GM21528 (cell line): ENCODE measurements at regions not wholly inside any gene's neighbourhood (a gene's known extent, or its start where the extent isn't known, plus 50 kb on each side); places are given as distances from the start of the nearest gene placed in this dataset.

Source experiments
- ATAC-seq: cut with Tn5 transposase; IDR thresholded peaks from one replicate; pipeline ENCODE4 v1.9.1; 2021; ENCODE audit warnings: mild to moderate bottlenecking, moderate library complexity; ENCODE audit not compliant: unreplicated experiment, low FRiP score

GRCh38 chr12:87140262-87140661 lies 884.1 kb upstream of the MGAT4C start:
- ATAC-seq: no peak

GRCh38 chr12:87137220-87137619 lies 881.0 kb upstream of the MGAT4C start:
- no peak for ATAC-seq

DNA sequence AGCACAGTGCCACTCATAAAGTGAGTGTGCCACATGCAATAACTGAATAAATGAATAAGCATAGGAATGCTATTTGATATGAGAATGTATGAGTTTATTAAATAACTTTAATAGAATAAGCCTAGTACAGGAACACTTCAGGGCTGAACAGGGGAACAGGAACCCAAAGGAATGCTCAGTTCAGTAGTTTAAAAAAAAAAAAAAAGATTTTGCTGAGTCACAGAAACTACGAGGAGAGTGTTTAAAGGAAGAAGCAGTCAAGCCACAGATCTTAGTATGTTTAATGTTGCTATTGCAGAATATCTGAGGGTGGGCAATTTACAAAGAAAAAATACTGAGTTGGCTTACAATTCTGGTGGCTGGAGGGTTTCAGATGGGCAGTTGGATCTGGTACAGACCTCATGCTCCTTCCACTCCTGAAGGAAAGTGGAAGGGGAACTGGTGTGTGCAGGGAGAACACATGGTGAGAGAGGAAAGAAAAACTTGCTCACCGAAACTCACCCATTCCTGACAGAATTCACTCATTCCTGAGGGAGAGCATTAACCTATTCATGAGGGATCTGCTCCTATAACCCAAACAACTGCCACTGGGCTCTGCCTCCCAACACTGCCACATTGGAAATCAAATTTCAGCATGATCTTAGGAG lies 880.3 kb upstream of the MGAT4C start:
- no peak for ATAC-seq

GRCh38 chr12:87127272-87127671 lies 871.1 kb upstream of the MGAT4C start:
- ATAC-seq: no peak

DNA sequence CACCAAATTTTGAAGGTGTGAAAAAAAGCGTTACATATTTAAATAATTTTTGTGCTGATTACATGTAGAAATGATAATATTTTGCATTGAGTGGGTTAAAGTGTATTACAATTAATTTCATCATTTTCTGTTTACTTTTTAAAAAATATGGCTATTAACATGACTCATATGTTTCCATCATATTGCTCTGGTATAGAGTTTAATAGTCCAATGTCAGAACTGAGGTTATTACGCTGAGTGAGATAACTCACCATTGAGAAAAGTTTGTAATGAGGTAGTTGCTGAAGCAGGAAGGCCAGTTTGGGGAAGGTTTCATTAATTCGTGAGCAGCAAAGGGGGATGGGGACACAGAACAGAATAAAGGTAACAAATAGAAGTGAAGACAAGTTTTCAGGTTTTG lies 865.7 kb upstream of the MGAT4C start:
- ATAC-seq: no peak

DNA sequence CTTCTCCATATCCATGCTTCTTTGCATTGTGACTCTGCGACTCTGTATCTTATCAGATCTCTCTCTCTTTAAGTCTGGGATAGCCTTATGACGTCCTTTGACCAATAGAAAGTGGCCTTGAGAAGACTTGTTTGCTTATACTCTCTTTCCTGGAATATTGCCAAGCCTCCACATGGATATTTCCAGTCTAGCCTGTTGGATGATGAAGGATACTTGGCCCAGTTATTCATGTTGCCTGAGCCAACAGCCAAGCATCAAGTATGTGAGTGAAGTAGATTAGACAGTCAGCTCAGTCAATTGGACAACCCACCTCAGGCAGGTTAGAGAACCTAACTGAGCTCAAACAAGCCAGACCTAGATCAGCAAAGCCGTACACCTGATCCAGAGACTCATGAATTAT lies 864.2 kb upstream of the MGAT4C start:
- no peak for ATAC-seq

GRCh38 chr12:87119713-87120112 lies 863.5 kb upstream of the MGAT4C start:
- no peak for ATAC-seq

DNA sequence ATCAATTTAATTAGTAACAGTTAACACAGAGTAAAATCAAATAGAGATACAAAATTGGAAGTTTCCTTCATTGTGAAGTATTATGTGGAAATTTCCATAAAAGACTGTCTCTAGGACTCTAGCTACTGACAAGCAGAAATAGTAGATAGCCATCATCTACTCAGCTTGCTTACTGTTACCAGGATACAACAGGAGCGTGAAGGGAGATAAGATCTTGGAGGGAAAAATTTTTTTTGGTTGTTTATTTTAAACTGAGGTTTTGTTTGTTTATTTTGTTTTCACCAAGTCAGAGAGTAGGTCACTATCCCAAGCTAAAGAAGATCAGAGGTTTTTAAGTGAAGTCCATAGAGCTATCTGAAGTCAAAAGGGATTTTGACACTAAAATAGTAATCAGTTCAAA lies 861.3 kb upstream of the MGAT4C start:
- no peak for ATAC-seq

DNA sequence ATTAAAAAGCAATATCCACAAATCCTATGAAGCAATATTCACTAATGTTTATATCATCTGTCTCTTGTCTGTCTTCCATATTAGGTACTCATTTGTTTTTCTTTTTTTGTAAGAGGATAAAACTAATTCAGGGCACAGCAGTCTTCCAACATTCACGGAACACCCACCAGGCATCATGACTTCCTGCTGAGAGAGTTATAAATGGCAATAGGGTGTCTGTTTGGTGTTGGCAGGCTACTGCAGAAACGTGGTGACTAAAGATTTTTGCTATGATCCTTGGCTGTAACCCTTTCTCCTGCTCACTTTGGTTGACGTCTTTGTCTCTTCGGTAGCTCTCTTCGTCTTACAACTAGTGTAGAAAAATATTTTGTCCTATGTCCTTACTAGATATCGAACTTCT lies 860.6 kb upstream of the MGAT4C start:
- ATAC-seq: no peak

GRCh38 chr12:87112571-87113345 lies 856.6 kb upstream of the MGAT4C start:
- no peak for ATAC-seq

DNA sequence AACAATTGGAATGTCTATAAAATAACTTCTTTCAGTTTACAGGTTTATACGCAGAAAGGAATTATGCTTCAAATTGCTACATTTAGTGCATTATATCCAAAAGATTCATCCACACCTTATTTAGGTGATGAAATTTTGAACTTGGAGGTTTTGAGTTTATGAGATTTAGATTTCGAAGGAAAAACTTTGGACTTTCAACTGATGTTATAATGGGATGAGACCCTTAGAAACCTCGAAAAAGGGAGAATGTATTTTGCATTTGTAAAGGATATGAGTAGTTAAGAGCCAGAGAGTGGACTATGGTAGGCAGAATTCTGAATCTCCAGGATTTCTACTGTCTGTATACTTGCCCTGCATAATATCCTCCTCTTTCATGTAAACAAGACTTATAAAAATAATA lies 851.6 kb upstream of the MGAT4C start:
- ATAC-seq: no peak

GRCh38 chr12:87107270-87107669 lies 851.1 kb upstream of the MGAT4C start:
- no peak for ATAC-seq

DNA sequence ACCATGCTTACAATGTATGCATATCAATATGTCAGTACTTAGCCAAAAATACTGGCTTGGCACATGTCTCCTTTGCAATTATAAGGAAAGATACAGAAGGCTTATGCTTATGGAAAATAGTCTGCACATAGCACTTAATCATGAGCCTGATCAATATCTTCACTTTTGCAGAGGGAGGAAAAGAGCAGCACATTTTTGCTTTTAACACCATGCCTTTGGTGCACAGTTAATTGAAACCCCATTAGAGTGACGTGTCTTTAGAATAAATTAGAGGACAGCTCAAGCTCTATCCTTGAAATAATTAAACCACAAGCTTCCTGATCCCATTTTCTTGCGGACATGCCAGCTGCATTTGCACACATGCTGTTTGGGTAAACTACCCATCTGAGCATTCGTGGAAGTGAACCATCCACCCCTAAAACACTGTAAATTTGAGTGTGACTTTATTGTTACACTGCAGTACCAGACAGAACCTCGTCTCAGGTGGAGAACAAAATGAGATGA lies 839.9 kb upstream of the MGAT4C start:
- ATAC-seq: no peak

DNA sequence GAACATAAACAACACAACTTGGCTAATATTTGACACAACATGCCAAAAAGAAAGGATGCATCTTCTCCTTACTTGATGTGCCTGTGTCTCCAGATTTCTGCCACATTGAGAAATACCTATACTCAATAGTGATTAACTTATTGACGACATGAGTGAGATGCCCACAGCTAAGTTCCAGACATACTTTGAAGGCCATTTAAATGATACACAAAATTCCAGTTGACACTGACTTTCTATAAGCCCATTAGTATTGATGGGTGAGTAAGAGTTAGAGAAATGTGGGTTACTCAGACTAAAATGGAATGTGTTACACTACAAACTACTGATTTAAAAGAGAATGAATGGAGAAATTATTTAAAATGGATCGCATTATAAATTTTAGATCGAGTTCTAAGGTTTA lies 838.2 kb upstream of the MGAT4C start:
- no peak for ATAC-seq

DNA sequence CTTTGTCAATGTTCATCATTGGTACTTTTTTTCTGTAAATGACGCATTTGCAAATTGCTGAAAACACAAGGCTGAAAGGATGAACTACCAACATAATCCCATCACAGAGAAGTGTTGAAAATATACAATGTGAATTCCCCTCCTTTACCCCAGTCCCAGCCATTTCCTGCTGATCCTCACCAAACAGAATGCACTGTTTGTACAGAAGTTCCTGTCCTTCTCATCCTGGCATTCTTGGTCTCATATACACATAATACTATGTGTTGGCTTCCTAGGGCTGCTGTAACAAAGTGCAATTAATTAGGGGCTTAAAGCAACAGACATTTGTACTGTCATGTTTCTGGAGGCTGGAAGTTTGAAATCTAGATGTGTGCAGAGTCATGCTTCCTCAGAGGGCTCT lies 836.2 kb upstream of the MGAT4C start:
- ATAC-seq: no peak

DNA sequence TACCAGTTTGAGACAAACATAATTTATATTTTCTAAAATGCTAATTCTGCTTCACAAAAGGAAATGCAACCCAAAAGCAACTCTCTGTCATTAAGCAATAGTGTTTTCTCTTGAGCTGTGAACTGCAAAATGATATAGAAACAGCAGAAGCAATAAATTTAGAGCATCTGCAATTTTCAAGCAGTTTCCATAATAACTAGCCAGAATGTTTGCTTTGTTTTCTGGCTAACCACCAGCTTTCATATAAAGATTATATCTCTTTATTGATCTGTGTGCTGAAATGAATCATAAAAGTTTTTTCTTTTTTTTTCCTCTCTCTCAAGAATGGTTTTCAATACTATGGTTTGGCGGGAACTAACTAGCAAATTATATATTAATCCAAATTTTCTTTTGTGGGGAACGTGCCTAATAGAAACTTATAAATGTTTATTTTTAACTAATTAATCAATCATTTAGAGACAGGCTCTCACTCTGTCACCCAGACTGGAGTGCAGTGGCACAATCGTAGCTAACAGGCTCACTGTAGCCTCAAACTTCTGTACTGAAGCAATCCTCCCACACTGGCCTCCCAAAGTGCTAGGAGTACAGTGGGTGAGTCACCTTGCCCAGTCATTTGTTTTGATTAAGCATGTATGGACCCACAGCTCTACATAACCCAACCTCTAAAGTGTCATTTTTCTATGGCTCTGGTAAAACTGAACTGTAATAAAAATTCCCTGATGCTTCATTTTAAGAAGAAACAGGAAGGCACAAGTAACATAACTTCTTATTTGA lies 830.1 kb upstream of the MGAT4C start:
- ATAC-seq: no peak

DNA sequence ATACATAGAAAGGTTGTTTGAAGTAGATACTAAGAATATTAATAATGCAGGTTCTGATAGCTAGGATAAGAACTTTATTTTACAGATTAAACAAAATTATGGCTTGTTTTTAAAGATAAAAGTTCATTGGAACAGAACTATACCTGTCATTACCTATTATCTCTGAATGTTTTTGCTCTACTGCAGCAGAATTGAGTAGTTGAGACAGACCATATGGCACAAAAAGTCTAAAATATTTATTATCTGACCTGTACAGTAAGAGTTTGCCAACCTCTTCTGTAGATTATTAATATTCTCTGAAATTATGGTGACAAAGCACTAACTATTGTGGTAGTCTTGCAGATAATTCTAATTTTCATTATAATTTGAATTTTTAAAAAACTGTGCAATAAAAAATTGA lies 829.1 kb upstream of the MGAT4C start:
- no peak for ATAC-seq

DNA sequence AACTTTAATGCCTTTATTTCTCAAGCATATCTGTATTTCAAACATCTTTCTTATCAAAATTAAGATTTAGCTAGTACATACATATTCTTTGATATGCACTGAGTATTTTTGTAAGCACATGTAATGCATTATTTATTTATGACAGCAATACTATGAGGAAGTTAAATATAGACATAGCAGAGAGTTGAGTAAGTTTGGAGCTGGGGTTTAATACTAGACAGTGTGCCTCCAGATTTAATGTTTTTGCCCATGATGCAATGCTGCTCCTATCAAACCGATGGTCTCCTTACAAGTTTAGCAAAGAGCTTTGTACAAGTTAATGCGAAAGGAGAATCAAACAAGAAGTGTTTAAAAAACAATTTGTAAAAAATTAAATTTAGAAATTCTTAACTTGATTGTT lies 826.6 kb upstream of the MGAT4C start:
- no peak for ATAC-seq

GRCh38 chr12:87074781-87075180 lies 818.6 kb upstream of the MGAT4C start:
- ATAC-seq: no peak

DNA sequence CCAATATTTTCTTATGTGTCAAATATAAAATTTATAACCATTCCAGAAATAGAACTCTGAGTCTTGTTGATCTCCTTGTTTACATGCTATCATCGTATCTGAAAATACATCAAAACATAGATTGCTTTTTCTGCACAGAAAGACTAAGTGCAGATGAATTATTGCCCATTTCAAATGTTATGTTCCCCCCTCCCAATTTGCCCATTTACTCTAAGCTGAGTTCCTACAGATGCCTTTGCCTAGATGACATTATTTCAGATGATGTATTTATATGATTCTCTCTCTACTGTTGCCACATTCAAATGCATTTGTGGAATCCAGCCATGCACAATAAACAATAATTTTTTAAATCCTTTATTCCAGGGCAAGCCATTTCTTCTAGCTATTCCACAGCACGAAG lies 810.1 kb upstream of the MGAT4C start:
- ATAC-seq: no peak

DNA sequence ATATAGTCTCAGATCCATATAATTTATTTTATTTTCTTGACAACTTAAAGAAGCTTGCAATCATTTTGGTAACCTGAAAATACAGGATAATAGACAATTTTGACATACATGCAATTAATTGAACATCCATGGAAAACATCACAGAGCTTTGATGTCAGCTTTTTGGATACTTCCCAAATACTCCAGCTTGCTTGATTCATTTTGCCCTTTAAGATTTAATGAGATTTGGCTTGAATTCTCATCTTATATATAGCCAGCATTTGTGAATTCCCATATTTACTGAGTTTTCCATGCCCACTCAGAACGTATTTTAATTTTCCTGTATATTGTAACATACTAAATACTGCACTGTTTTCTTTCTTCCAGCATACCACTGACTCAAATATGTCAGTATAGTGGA lies 803.0 kb upstream of the MGAT4C start:
- no peak for ATAC-seq
